ENCODE measurements at regions not wholly inside any gene's neighbourhood (a gene's known extent, or its start where the extent isn't known, plus 50 kb on each side); places are given as distances from the start of the nearest gene placed in this dataset.

DNA sequence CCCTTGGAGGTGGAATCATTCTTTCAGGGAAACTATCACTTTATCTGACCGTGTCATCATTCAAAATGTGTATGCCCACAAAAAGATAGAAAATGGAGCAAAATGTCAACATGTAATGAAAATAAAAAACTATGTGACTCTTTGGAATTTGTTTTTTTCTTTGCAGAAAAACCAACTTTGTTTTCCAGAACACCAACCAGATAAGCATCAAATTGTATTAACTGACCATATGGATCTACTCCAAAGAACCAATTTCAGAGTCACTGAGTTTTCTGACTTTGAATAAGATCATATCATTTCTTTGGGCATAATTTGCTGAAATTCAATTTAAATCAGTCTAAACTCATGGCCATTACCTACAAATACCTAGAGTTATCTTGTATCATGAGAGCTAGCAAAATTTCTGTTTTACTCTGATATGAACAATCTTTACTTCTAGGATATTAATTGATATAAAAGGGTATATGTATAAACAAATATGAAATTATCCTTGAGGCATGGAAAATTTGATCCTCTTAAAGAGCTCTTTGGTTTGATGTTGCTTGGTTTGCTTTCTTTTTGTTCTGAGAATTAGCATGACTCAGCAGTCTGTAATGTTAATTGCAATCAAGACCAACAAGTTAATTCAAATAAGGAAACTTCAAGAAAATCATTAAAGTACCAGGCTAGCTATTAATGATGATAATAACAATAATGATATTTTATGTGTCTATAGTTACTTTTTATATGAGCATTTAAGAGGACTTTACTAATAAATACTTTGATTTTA lies 444.4 kb upstream of the MARCKS start:
- no peak overlapping the region for H3K27ac ChIP-seq
- TF ChIP-seq, protein P1, sequence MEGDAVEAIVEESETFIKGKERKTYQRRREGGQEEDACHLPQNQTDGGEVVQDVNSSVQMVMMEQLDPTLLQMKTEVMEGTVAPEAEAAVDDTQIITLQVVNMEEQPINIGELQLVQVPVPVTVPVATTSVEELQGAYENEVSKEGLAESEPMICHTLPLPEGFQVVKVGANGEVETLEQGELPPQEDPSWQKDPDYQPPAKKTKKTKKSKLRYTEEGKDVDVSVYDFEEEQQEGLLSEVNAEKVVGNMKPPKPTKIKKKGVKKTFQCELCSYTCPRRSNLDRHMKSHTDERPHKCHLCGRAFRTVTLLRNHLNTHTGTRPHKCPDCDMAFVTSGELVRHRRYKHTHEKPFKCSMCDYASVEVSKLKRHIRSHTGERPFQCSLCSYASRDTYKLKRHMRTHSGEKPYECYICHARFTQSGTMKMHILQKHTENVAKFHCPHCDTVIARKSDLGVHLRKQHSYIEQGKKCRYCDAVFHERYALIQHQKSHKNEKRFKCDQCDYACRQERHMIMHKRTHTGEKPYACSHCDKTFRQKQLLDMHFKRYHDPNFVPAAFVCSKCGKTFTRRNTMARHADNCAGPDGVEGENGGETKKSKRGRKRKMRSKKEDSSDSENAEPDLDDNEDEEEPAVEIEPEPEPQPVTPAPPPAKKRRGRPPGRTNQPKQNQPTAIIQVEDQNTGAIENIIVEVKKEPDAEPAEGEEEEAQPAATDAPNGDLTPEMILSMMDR (conservative IDR thresholded peaks at IDR 0.05): no peak
- TF ChIP-seq ZFX (IDR thresholded peaks at IDR 0.05): no peak

DNA sequence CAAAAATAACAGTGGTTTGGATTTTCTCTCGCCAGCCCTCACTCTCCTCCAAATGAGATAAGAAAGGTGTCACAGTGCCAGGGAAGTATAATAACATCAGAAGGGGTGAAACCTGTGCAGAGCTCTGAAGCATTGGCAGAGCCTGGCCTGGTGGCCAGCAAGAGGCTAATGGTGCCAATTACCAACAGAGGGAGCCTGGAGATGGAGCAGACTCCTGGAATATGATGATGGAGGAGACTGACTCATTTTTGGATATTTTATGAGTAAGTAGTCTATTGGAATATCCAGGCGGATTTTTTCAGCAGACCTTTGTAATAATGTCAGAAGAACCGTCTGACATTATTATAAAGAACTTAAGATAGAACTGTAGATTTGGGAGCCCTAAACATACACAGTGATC lies 442.6 kb upstream of the MARCKS start:
- H3K27ac ChIP-seq: no peak overlapping the region
- no peak for TF ChIP-seq ZFX (IDR thresholded peaks at IDR 0.05)
- TF ChIP-seq, protein P1 (conservative IDR thresholded peaks at IDR 0.05): peak; percentile 55

DNA sequence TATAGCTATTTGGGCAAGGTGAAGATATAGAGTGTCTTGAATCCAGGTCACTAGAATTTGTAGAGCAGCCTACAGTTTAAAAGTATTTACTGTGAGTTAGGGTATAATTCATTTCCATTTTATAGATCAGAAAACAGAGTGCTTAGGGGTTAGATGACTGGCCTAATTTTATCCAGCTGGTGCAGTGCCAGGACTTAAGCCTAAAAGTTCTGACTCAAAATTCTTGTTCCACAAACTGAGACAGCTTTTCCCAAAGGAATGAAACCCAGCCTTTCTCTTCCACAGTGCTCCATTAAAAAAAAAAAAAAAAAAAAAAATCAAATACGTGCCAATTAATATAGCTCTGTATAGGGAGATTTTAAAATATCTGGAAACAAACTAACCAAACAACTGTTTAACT lies 441.0 kb upstream of the MARCKS start:
- TF ChIP-seq, protein P1 (conservative IDR thresholded peaks at IDR 0.05): no peak
- TF ChIP-seq ZFX (IDR thresholded peaks at IDR 0.05): no peak
- no peak overlapping the region for H3K27ac ChIP-seq

DNA sequence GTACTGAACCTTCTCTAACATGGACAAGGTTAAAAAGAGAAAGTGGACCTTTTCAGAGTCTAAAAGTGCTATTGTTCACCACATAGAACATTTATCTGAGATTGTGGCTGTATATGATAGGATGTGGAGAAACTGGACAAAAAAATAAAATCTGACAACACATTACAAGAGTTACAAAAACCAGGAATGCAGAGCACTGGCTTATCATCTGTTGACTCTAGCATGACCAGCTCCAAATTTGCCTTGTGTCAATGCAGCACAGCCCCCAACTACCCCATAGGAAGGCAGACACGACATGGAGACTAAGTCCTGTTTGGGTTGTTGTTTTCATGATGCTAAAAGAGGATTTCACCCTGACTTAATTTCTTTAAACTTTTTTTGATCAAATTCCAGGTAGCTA lies 436.9 kb upstream of the MARCKS start:
- TF ChIP-seq ZFX (IDR thresholded peaks at IDR 0.05): no peak
- H3K27ac ChIP-seq: no peak overlapping the region

DNA sequence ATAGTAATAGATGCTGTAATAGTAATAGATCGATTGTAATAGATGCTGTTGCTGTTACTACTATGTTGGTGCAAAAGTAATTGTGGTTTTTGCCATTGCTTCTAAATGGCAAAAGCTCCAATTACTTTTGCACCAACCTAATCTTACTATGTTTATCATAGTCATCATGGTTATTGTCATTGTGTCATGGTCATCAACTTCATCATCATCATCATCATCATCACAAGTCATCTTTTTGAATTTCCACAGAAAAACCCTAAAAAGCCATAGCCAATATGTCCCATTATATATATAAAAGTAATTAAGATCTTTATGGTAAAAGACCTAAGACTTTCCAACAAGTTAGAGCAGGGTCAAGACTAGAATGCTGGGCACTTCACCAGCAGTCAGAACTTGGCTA lies 435.1 kb upstream of the MARCKS start:
- no peak for TF ChIP-seq ZFX (IDR thresholded peaks at IDR 0.05)
- TF ChIP-seq, protein P1 (conservative IDR thresholded peaks at IDR 0.05): no peak
- H3K27ac ChIP-seq: no peak overlapping the region

DNA sequence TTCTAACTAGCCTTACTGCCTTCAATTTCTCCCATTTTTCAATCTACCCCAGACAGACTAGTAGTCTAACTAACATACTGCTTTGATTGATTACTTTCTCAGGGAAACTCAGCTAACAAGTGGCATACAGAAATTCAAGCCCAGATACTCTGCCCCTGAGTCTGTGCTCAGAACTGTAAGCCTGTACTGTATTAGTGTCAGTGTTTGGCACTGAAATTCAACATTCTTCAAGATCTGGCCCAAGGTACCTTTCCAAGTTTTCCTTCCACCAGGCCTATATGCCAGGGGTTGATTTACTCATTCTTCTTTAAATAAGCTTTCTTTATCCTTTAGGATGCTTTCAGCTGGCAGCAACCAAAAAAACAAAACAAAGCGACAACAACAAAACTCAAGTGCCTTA lies 433.2 kb upstream of the MARCKS start:
- TF ChIP-seq ZFX (IDR thresholded peaks at IDR 0.05): no peak
- TF ChIP-seq, protein P1 (conservative IDR thresholded peaks at IDR 0.05): no peak
- H3K27ac ChIP-seq: no peak overlapping the region

DNA sequence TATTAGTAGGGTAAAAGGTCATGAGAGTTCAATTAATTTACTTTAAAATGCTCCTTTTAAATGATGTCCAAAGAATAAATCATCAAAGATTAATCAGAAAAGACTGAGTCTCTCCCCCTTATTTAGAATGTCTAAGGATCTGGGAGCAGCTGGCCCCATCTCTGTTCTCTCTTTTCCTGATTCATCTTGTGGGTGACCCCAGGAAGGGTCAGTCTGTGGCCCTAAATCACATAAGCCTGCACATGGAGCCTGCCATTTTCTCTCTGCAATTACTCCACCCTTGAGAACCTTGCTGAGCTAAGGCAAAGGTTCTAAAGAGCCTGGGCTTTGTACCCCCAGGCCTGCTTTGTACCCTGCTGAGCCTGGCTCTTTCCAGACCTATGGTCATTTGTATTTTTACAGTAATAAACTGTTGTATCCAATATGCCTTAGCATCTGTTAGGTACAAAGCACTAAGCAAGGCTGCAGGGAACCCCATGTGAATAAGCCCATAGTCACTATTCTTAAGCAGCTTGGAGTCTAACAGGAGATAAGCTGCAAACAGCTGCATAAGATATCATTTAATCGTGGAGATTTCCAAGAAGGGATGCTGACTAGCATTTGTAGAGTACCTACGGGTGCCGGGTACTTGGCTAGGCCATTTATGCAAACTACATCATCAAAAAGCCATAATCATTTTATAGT lies 431.0 kb upstream of the MARCKS start:
- H3K27ac ChIP-seq: no peak overlapping the region
- no peak for TF ChIP-seq ZFX (IDR thresholded peaks at IDR 0.05)
- TF ChIP-seq, protein P1 (conservative IDR thresholded peaks at IDR 0.05): no peak

Data from C4-2B (cell line).